H1 (cell line): ENCODE measurements at regions not wholly inside any gene's neighbourhood (a gene's known extent, or its start where the extent isn't known, plus 50 kb on each side); places are given as distances from the start of the nearest gene placed in this dataset.

ENCODE experiments used
- CTCF ChIA-PET: fragments of 300-600 bp; sonication (Branson Sonifier 250); formaldehyde crosslinking; loops from one replicate; lab custom pipeline; 2021; ENCODE audit not compliant: partially characterized antibody; lab: Charles Lee
- POLR2A ChIA-PET: fragments of 300-600 bp; sonication (Branson Sonifier 250); formaldehyde crosslinking; loops from one replicate; lab custom pipeline; 2021; ENCODE audit warnings: inconsistent platforms; ENCODE audit not compliant: partially characterized antibody; lab: Charles Lee
- DNase-seq, 2 experiments: peaks; one replicate each; pipeline versions ENCODE4 v3.0.0 to v3.0.0-alpha.2; 2010 to 2022; ENCODE audit warnings: low spot score in 2 of 2, low read depth in 1 of 2, mixed read lengths in 1 of 2
- FAIRE-seq: peaks from 2 replicates; lab custom pipeline; 2011; peaks lifted over from hg19 to GRCh38; lab: Jason Lieb, UNC
- H2AFZ ChIP-seq: 2 replicates; pipeline ENCODE4 v1.8.1; 2012; ENCODE audit warnings: low read length, inconsistent platforms
- H2AK5ac ChIP-seq: 2 replicates; pipeline ENCODE4 v1.6.1; 2013; ENCODE audit warnings: low read depth, low read length
- H2BK120ac ChIP-seq: replicated peaks from 2 replicates; pipeline ENCODE3; 2013; ENCODE audit warnings: low read depth, low read length, inconsistent platforms
- H2BK12ac ChIP-seq: 2 replicates; pipeline ENCODE4 v1.6.1; 2013; ENCODE audit warnings: low read depth, low read length
- H2BK15ac ChIP-seq: 2 replicates; pipeline ENCODE4 v1.6.1; 2013; ENCODE audit warnings: low read length
- H2BK20ac ChIP-seq: 2 replicates; pipeline ENCODE4 v1.6.1; 2013; ENCODE audit warnings: low read length
- H2BK5ac ChIP-seq: 2 replicates; pipeline ENCODE4 v1.6.1; 2013; ENCODE audit warnings: low read depth, low read length
- H3K14ac ChIP-seq: 2 replicates; pipeline ENCODE4 v1.6.1; 2013; ENCODE audit warnings: inconsistent platforms; ENCODE audit not compliant: insufficient read length
- H3K18ac ChIP-seq: 2 replicates; pipeline ENCODE4 v1.6.1; 2013; ENCODE audit warnings: low read length; ENCODE audit errors: extremely low read depth
- H3K23ac ChIP-seq: 2 replicates; pipeline ENCODE4 v1.6.1; 2013; ENCODE audit warnings: inconsistent platforms; ENCODE audit not compliant: insufficient read length
- H3K23me2 ChIP-seq: 2 replicates; pipeline ENCODE4 v1.6.1; 2013; ENCODE audit warnings: low read depth, low read length
- H3K27ac ChIP-seq: 2 replicates; pipeline ENCODE4 v1.6.1; 2011; ENCODE audit warnings: low read depth, low read length, inconsistent platforms
- H3K27me3 ChIP-seq, 4 experiments: replicated peaks in 1 of 4; 1 replicate in 1 of 4; 2 replicates in 3 of 4; pipeline versions ENCODE4 v1.6.1 to v1.8.1; 2011 to 2013; ENCODE audit warnings: low read length in 3 of 4, mild to moderate bottlenecking in 3 of 4, inconsistent platforms in 2 of 4, mixed read lengths in 2 of 4, moderate library complexity in 1 of 4; ENCODE audit not compliant: control insufficient read depth in 3 of 4, insufficient read depth in 3 of 4; ENCODE audit errors: extremely low read depth in 1 of 4
- H3K36me3 ChIP-seq, 4 experiments: 2 replicates each; pipeline versions ENCODE4 v1.6.1 to v1.8.1; 2011 to 2013; ENCODE audit warnings: mild to moderate bottlenecking in 4 of 4, low read length in 3 of 4, moderate library complexity in 2 of 4, control low read depth in 1 of 4, inconsistent platforms in 1 of 4; ENCODE audit not compliant: insufficient read depth in 4 of 4, control insufficient read depth in 2 of 4
- H3K4ac ChIP-seq: replicated peaks from 2 replicates; pipeline ENCODE3; 2013; ENCODE audit warnings: low read length, low read depth, mixed read lengths, inconsistent platforms; ENCODE audit not compliant: insufficient read length
- H3K4me1 ChIP-seq, 4 experiments: replicated peaks in 1 of 4; 1 replicate in 1 of 4; 2 replicates in 3 of 4; pipeline versions ENCODE4 v1.6.1 to v1.8.1; 2011 to 2013; ENCODE audit warnings: low read length in 3 of 4, inconsistent platforms in 2 of 4, mixed read lengths in 1 of 4; ENCODE audit not compliant: insufficient read depth in 4 of 4, control insufficient read depth in 3 of 4
- H3K4me2 ChIP-seq, 2 experiments: 2 replicates each; pipeline versions ENCODE4 v1.6.1 to v1.8.1; 2011 to 2013; ENCODE audit warnings: low read depth in 2 of 2, low read length in 2 of 2, control low read depth in 1 of 2, inconsistent platforms in 1 of 2, mild to moderate bottlenecking in 1 of 2; ENCODE audit not compliant: insufficient read depth in 1 of 2
- H3K4me3 ChIP-seq, 4 experiments: fragments of 200-600, 300-600 bp in 1 of 4; sonication (generic), shearing (Covaris generic), sonication (Bioruptor Twin) in 1 of 4; 2 replicates each; pipeline versions ENCODE4 v1.5.1 to v1.8.1; 2011 to 2016; ENCODE audit warnings: low read length in 4 of 4, low read depth in 3 of 4, control low read depth in 2 of 4, inconsistent platforms in 2 of 4, mild to moderate bottlenecking in 2 of 4, mixed read lengths in 1 of 4, moderate library complexity in 1 of 4; ENCODE audit not compliant: insufficient read depth in 2 of 4; ENCODE audit errors: extremely low read depth in 1 of 4
- H3K56ac ChIP-seq: replicated peaks from 2 replicates; pipeline ENCODE3; 2013; ENCODE audit warnings: low read depth, mild to moderate bottlenecking, mixed read lengths, low read length, inconsistent platforms; ENCODE audit not compliant: insufficient read length
- H3K79me1 ChIP-seq: 2 replicates; pipeline ENCODE4 v1.6.1; 2013; ENCODE audit warnings: low read depth, low read length, control low read depth
- H3K79me2 ChIP-seq, 2 experiments: 2 replicates each; pipeline versions ENCODE4 v1.6.1 to v1.8.1; 2012 to 2013; ENCODE audit warnings: low read length in 2 of 2, mild to moderate bottlenecking in 2 of 2, inconsistent platforms in 1 of 2; ENCODE audit not compliant: insufficient read depth in 2 of 2, control insufficient read depth in 1 of 2
- H3K9ac ChIP-seq, 4 experiments: replicated peaks in 1 of 4; 1 replicate in 1 of 4; 2 replicates in 3 of 4; pipeline versions ENCODE4 v1.6.1 to v1.8.1; 2011 to 2013; ENCODE audit warnings: low read depth in 3 of 4, low read length in 3 of 4, control low read depth in 2 of 4, mild to moderate bottlenecking in 2 of 4, moderate library complexity in 2 of 4, inconsistent platforms in 1 of 4; ENCODE audit errors: extremely low read depth in 1 of 4
- H3K9me3 ChIP-seq, 2 experiments: 2 replicates each; pipeline versions ENCODE4 v1.6.1 to v1.8.1; 2012 to 2013; ENCODE audit warnings: mild to moderate bottlenecking in 2 of 2, moderate library complexity in 2 of 2, control low read depth in 1 of 2, inconsistent platforms in 1 of 2, low read depth in 1 of 2, low read length in 1 of 2, mixed read lengths in 1 of 2; ENCODE audit not compliant: insufficient read depth in 2 of 2
- H4K20me1 ChIP-seq, 2 experiments: replicated peaks in 1 of 2; 2 replicates each; pipeline versions ENCODE3 to v1.8.1; 2011 to 2013; ENCODE audit warnings: inconsistent platforms in 2 of 2, low read length in 2 of 2, mild to moderate bottlenecking in 1 of 2; ENCODE audit not compliant: insufficient read depth in 2 of 2, control insufficient read depth in 1 of 2
- H4K5ac ChIP-seq: 2 replicates; pipeline ENCODE4 v1.6.1; 2013; ENCODE audit warnings: low read length, low read depth, mixed read lengths, inconsistent platforms; ENCODE audit not compliant: insufficient read length
- H4K8ac ChIP-seq: 2 replicates; pipeline ENCODE4 v1.8.0; 2013; ENCODE audit warnings: mild to moderate bottlenecking, moderate library complexity, low read length, inconsistent platforms; ENCODE audit not compliant: insufficient read depth; ENCODE audit errors: extremely low read depth
- H4K91ac ChIP-seq: replicated peaks from 2 replicates; pipeline ENCODE3; 2013; ENCODE audit warnings: low read length, mixed read lengths, inconsistent platforms; ENCODE audit not compliant: insufficient read length
- CBX5 ChIP-seq: fragments of 300-800, 300-1000 bp; sonication (generic); IDR thresholded peaks from 2 replicates; pipeline ENCODE4 v1.7.1; 2016; ENCODE audit warnings: antibody characterized with exemption, low read length, low read depth
- CTBP2 ChIP-seq: IDR thresholded peaks from 2 replicates; pipeline ENCODE4 v1.7.0; 2011; ENCODE audit warnings: borderline replicate concordance, mild to moderate bottlenecking, moderate library complexity, mixed read lengths, low read length; ENCODE audit not compliant: insufficient read depth, insufficient read length
- HDAC6 ChIP-seq: IDR thresholded peaks from one replicate; pipeline ENCODE4 v1.7.1; 2012; ENCODE audit warnings: low read depth, mild to moderate bottlenecking, inconsistent platforms, low read length, moderate library complexity
- KDM4A ChIP-seq: IDR thresholded peaks from one replicate; pipeline ENCODE4 v1.7.1; 2012; ENCODE audit warnings: low read depth, mild to moderate bottlenecking, moderate library complexity, low read length, inconsistent platforms; ENCODE audit not compliant: severe bottlenecking
- MAFK ChIP-seq: IDR thresholded peaks from 2 replicates; pipeline ENCODE4 v1.6.1; 2012; ENCODE audit warnings: low read depth, mild to moderate bottlenecking, improper control_type of control experiment, low read length
- SUZ12 ChIP-seq: fragments of 200-600 bp; sonication (generic); IDR thresholded peaks from 2 replicates; pipeline ENCODE4 v1.6.1; 2012; ENCODE audit warnings: mild to moderate bottlenecking, inconsistent platforms, low read length, moderate library complexity, mixed read lengths
- TAF1 ChIP-seq: IDR thresholded peaks from 2 replicates; pipeline ENCODE4 v1.6.1; 2011; ENCODE audit warnings: mild to moderate bottlenecking, low read depth, low read length
- TCF12 ChIP-seq: IDR thresholded peaks from 2 replicates; pipeline ENCODE4 v1.6.1; 2011; ENCODE audit warnings: low read depth, mild to moderate bottlenecking, low read length
- ZNF274 ChIP-seq: IDR thresholded peaks from 2 replicates; pipeline ENCODE4 v1.7.0; 2012; ENCODE audit warnings: low read length, borderline replicate concordance; ENCODE audit errors: extremely low read depth
- WGBS, 2 experiments: shearing (Covaris generic) in 1 of 2; methylation state at CpG; one replicate each; pipeline versions ENCODE4 v1.1.6 to v1.1.7; 2013 to 2015; ENCODE audit warnings: low lambda C conversion rate in 2 of 2, mixed read lengths in 2 of 2, inconsistent platforms in 1 of 2, low coverage in 1 of 2, missing lambda C conversion rate in 1 of 2; ENCODE audit not compliant: insufficient replicate concordance in 2 of 2, insufficient coverage in 1 of 2, insufficient read length in 1 of 2; ENCODE audit errors: extremely low coverage in 1 of 2, missing lambda C conversion rate in 1 of 2; 5-methylcytosine and 5-hydroxymethylcytosine counted together

DNA sequence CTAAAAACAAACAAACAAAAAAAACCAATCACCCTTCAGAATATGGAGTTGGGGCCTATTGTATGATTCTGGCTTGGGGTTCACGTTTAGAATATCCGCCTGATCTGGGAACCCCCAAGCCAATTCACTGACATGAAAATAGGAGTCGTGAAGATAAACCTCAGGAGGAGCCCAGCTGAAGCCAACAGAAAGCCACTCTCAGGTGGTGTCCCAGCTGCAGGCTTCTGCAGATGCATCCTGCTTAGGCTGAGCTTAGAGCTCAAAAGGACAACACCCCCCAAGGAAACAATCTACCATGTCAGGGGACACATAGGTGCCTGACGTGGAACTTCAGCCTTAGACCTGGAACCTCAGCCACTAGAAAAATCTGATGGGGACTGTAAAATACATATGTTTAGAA, 51.9 kb downstream of the SYNE3 start:
- H3K14ac ChIP-seq, result no peak overlapping the region
- H2BK12ac ChIP-seq, result no peak overlapping the region
- no peak overlapping the region for H3K4me2 ChIP-seq
- H3K23me2 ChIP-seq, result peaks cover 8% of the 10 kb centered on the region; the same call in 1 of the 2 replicates
- ChIA-PET POLR2A (no interaction called here), CTCF (interaction anchor here (1.3 to 10.5 kb wide), 5 partner anchors 9 to 60 kb away, joined by 3 to 129 read pairs (median 4); no protein-coding TSS in a partner anchor)
- no peak overlapping the region for H3K18ac ChIP-seq
- H3K27ac ChIP-seq, result no peak overlapping the region
- H3K56ac ChIP-seq, result no peak overlapping the region
- H3K4ac ChIP-seq, result no peak overlapping the region
- no peak for FAIRE-seq
- no peaks in the 10 kb centered on the region; a peak in 1 of 7 replicates for H3K27me3 ChIP-seq
- 77% methylated on average over 4 of the region's 4 CpGs; no CpG with 5 or more reads in 1 of the 2 experiments for WGBS, 2 experiments
- H2BK20ac ChIP-seq, result no peak overlapping the region
- H2AFZ ChIP-seq, result no peak overlapping the region
- no peak for DNase-seq
- no peak overlapping the region for H2BK5ac ChIP-seq
- no peak overlapping the region for H4K8ac ChIP-seq
- H3K9ac ChIP-seq, result no peak overlapping the region
- H4K91ac ChIP-seq, result no peak overlapping the region
- no peaks in the 10 kb centered on the region; the same call in 1 of the 2 replicates for H3K79me1 ChIP-seq
- no peak overlapping the region for H2BK15ac ChIP-seq
- TF ChIP-seq CTBP2 (no peak), HDAC6 (no peak), TCF12 (no peak), SUZ12 (no peak), TAF1 (no peak), ZNF274 (no peak), KDM4A (no peak), CBX5 (no peak), MAFK (no peak)
- no peaks in the 10 kb centered on the region for H3K79me2 ChIP-seq
- no peak overlapping the region for H2BK120ac ChIP-seq
- no peak overlapping the region for H2AK5ac ChIP-seq
- H3K4me1 ChIP-seq, result peaks cover 0 to 11% (median 8%) of the 10 kb centered on the region in 4 experiments; a peak in 5 of 7 replicates
- H3K9me3 ChIP-seq, result no peaks in the 10 kb centered on the region
- no peak overlapping the region for H3K4me3 ChIP-seq
- no peak overlapping the region for H4K5ac ChIP-seq
- H3K23ac ChIP-seq, result no peak overlapping the region
- no peaks in the 10 kb centered on the region for H4K20me1 ChIP-seq
- no peaks in the 10 kb centered on the region for H3K36me3 ChIP-seq
